Large intestine (tissue), 3 donors: ENCODE measurements at regions not wholly inside any gene's neighbourhood (a gene's known extent, or its start where the extent isn't known, plus 50 kb on each side); places are given as distances from the start of the nearest gene placed in this dataset.
"Not testable (repeated sequence)": the region's sequence is repeated elsewhere in the genome, so short reads cannot be mapped to it uniquely, and the experiment has no call there.

Source experiments
- DNase-seq, 2 donors: peaks; one replicate each; pipeline versions ENCODE4 v3.0.0 to v3.0.0-alpha.2; 2013
- H3K27ac ChIP-seq: one replicate; pipeline ENCODE4 v1.5.1; 2013; ENCODE audit warnings: low read length
- H3K27me3 ChIP-seq: 2 replicates; pipeline ENCODE4 v1.6.1; 2013; ENCODE audit warnings: low read length; ENCODE audit not compliant: control insufficient read depth, insufficient read depth
- H3K36me3 ChIP-seq: 2 replicates; pipeline ENCODE4 v1.6.1; 2013; ENCODE audit warnings: low read length; ENCODE audit not compliant: control insufficient read depth, insufficient read depth
- H3K4me1 ChIP-seq: one replicate; pipeline ENCODE4 v1.6.1; 2013; ENCODE audit warnings: low read length; ENCODE audit not compliant: control insufficient read depth, insufficient read depth
- H3K4me3 ChIP-seq: one replicate; pipeline ENCODE4 v1.5.1; 2013; ENCODE audit warnings: low read length
- H3K9me3 ChIP-seq: one replicate; pipeline ENCODE4 v1.6.1; 2013; ENCODE audit warnings: mild to moderate bottlenecking, low read depth, low read length, moderate library complexity; ENCODE audit not compliant: control insufficient read depth
- WGBS: methylation state at CpG from one replicate; pipeline ENCODE4 v1.1.5; 2013; ENCODE audit warnings: low lambda C conversion rate; ENCODE audit not compliant: insufficient coverage; 5-methylcytosine and 5-hydroxymethylcytosine counted together

DNA sequence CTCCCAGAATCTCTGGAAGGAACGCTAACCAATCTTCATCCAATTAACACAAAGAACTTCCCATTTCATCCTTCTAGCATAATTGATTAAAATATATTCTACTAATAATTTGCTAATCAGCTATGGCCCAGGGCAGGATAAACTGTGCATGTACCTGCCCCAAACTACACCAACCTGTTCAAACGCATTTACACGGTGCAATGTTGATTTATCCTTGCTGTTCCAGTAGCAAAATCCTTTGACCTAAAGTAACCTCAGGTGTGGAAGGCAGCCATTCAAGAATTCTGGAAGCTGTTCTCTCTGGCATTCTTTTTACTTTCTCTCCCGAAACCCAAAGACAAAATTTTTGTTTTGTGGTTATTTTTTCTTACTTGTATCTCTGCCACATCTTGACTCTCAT lies 309.4 kb downstream of the ZNF674 start:
- Histone ChIP-seq H3K4me1 (no peaks in the 10 kb centered on the region), H3K9me3 (no peaks in the 10 kb centered on the region), H3K4me3 (no peak overlapping the region), H3K27me3 (no peaks in the 10 kb centered on the region), H3K27ac (no peak overlapping the region), H3K36me3 (no peaks in the 10 kb centered on the region)
- DNase-seq: no peak
- no CpG with 5 or more reads among the region's 4 CpGs for WGBS

DNA sequence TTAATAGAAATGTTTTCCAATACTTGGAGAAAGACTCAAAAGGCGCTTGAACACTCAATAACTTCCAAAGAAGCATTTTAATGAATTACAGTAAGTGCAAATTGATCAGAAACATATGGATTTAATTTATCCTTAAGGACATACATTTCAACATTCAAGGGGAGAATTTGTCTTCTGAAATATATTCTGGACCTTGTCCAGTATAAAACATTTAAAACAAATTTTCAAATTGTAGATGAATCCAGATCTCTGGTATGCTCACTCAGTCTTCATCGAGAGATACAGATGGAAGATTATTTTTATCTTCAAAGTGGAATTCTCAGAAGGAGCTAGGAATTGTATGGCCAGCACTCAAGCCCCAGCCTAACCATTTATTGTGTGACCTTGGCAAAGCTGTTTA lies 310.4 kb downstream of the ZNF674 start:
- Histone ChIP-seq H3K4me3 (no peak overlapping the region), H3K9me3 (no peaks in the 10 kb centered on the region), H3K27ac (no peak overlapping the region), H3K36me3 (no peaks in the 10 kb centered on the region), H3K4me1 (no peaks in the 10 kb centered on the region), H3K27me3 (no peaks in the 10 kb centered on the region)
- no peak for DNase-seq
- no CpG with 5 or more reads among the region's 2 CpGs for WGBS

DNA sequence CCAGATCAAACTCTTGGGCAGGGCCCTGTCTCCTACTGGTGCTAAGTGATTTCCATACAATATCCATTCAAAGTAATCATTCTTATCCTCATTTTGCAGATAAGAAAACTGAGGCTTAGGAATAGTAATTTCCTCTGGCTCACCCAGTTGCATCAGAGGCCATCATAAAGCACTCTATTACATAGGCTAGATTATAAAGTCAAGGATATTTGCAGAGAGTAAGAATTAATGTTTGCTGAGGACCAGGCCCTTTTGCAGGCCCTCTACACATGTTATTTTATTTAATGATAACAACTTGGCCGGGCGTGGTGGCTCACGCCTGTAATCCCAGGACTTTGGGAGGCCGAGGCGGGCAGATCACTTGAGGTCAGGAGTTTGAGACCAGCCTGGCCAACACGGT lies 316.8 kb downstream of the ZNF674 start:
- Histone ChIP-seq H3K27ac (no peak overlapping the region), H3K9me3 (no peaks in the 10 kb centered on the region), H3K4me3 (no peak overlapping the region), H3K4me1 (no peaks in the 10 kb centered on the region), H3K36me3 (no peaks in the 10 kb centered on the region), H3K27me3 (no peaks in the 10 kb centered on the region)
- no peak for DNase-seq
- no CpG with 5 or more reads among the region's 6 CpGs for WGBS

DNA sequence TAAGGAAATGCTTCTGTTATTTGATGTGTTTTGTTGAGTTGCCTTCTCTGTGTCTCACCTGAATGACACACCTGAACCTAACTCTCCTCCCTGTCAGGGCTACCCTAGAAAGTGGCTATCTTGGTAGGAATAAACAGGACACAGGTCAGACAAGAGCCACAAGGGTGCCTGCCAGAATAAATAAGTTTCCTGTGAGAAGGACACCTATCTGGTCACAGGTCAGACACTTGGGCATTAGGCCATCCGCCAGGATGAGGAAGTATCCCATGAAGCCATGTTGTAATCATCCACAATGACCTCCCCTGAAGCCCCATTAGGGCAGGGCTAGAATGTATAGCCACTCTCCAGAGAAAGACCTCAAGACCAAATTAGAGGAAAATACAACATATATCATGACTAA lies 318.8 kb downstream of the ZNF674 start:
- Histone ChIP-seq H3K36me3 (no peaks in the 10 kb centered on the region), H3K27ac (no peak overlapping the region), H3K4me3 (no peak overlapping the region), H3K27me3 (no peaks in the 10 kb centered on the region), H3K9me3 (no peaks in the 10 kb centered on the region), H3K4me1 (no peaks in the 10 kb centered on the region)
- WGBS: no CpG with 5 or more reads among the region's 1 CpG
- no peak for DNase-seq

DNA sequence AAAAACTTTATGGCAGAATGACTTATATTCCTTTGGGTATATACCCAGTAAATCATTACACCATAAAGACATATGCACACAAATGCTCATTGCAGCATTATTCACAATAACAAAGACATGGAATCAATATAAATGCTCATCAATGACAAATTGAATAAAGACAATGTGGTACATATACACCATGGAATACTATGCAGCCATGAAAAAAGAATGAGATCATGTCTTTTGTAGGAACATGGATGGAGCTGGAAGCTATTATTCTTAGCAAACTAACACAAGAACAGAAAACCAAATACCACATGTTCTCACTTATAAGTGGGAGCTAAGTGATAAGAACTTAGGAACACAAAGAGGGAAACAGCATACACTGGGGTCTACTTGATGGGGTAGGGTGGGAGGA lies 321.7 kb downstream of the ZNF674 start:
- not testable (repeated sequence) for H3K27ac ChIP-seq, DNase-seq, H3K36me3 ChIP-seq, H3K27me3 ChIP-seq, H3K4me1 ChIP-seq, H3K4me3 ChIP-seq, H3K9me3 ChIP-seq

DNA sequence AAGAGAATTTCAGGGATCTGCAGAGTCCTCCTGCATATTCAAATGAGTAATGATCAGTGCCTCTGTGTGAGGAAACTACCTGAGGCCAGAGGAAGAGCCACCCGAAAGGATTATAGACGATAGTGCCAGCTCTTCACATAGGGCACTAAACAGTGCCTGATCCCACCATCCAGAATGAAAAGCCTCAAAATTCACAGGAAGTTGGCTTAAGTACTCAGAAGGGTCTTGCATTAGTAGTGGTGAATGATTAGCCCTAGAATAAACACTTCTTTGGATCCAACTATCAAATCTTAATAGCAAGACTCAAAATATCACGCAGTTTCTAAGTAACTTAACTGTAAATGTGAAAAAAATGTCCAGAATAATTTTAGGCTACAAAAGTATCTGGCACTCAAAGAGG lies 324.4 kb downstream of the ZNF674 start:
- no peak overlapping the region for H3K27ac ChIP-seq
- H3K27me3 ChIP-seq: no peaks in the 10 kb centered on the region
- DNase-seq: no peak
- no peaks in the 10 kb centered on the region for H3K4me1 ChIP-seq
- H3K4me3 ChIP-seq: no peak overlapping the region
- no peaks in the 10 kb centered on the region for H3K9me3 ChIP-seq
- no CpG with 5 or more reads among the region's 3 CpGs for WGBS
- H3K36me3 ChIP-seq: no peaks in the 10 kb centered on the region

DNA sequence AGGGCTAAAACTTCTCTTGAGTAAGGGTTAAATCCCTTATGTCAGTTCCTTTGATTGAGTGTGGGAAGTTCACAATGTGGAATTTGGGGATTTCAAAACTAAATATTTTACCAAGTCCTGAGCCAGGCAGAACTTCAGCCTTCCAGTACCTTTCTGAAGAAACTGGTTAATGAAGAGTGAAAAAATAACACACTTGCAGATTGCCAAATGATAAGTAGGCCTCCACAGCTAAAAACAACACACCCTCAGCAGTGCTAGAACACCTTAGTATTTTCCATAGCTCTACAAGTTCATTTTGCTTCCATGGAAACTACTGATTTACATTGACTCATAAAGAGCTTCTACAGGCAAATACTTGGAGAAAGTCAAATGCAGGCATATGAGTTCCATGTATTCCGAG lies 326.8 kb downstream of the ZNF674 start:
- WGBS: no CpG with 5 or more reads among the region's 1 CpG

DNA sequence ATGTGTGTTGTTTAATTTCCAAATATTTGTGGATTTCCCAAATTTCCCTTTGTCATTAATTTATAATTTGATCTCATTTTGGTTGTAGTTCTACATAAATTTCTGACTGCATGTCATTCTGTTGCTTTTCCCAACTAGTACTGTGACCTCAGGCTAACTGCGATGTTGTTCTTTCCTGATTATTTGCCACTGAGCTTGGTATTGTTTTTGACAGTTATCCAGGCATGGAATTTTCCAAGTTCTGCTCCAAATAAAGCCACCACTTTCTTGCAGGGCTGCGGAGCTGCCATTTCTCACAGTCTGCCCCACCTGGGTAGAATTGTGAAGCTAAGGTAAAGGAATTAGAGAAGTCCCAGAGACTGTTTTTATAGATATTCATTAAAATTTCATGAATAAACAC lies 328.8 kb downstream of the ZNF674 start:
- H3K4me3 ChIP-seq: no peak overlapping the region
- H3K27me3 ChIP-seq: no peaks in the 10 kb centered on the region
- no peaks in the 10 kb centered on the region for H3K36me3 ChIP-seq
- no peaks in the 10 kb centered on the region for H3K4me1 ChIP-seq
- DNase-seq: no peak
- no peaks in the 10 kb centered on the region for H3K9me3 ChIP-seq
- no CpG with 5 or more reads among the region's 2 CpGs for WGBS
- H3K27ac ChIP-seq: no peak overlapping the region

More for the DNA sequence above, 326.8 kb downstream of the ZNF674 start:
- Histone ChIP-seq H3K27me3 (no peaks in the 10 kb centered on the region), H3K4me1 (no peaks in the 10 kb centered on the region), H3K9me3 (no peaks in the 10 kb centered on the region), H3K4me3 (no peak overlapping the region), H3K27ac (no peak overlapping the region), H3K36me3 (no peaks in the 10 kb centered on the region)
- no peak for DNase-seq

DNA sequence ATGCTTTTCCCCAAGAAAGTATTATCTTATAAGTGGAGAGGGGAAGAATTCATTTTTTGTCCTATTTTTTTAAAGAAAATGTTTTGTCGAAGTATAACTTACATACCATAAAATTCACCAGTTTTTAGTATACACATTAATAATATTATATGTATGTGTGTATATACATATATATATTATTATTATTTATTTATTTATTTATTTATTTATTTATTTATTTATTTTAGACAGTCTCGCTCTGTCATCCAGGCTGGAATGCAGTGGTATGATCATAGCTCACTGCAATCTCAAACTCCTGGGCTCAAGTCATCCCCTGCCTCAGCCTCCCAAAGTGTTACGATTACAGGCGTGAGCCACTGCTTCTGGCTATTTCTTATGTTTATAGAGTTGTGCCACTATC lies 334.1 kb downstream of the ZNF674 start:
- Histone ChIP-seq H3K4me1 (no peaks in the 10 kb centered on the region), H3K27ac (no peak overlapping the region), H3K9me3 (no peaks in the 10 kb centered on the region), H3K36me3 (no peaks in the 10 kb centered on the region), H3K27me3 (no peaks in the 10 kb centered on the region), H3K4me3 (no peak overlapping the region)
- DNase-seq: no peak
- no CpG with 5 or more reads among the region's 4 CpGs for WGBS

DNA sequence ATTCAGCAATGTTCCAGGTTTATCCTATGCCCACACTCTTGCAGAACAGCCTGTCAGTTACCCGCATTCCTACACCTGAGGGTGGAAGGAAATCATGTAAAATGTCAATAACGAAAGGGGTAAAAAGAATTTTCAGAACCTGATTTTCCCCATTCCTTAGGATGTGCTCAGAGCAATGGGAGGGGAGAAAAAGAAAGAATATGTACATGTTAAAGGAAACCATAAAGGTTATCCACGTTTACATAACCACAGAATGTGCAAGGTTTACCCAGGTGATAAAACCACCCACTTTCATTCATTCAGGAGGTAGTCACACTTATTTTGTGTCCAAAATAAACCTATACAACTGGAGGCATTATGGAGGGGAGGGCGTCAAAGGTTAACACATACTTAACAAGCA lies 335.5 kb downstream of the ZNF674 start:
- no peak overlapping the region for H3K27ac ChIP-seq
- no peaks in the 10 kb centered on the region for H3K27me3 ChIP-seq
- no peaks in the 10 kb centered on the region for H3K9me3 ChIP-seq
- H3K36me3 ChIP-seq: no peaks in the 10 kb centered on the region
- peak in 1 of 2 donors; percentile 5 for DNase-seq
- no CpG with 5 or more reads among the region's 4 CpGs for WGBS
- H3K4me3 ChIP-seq: no peak overlapping the region
- H3K4me1 ChIP-seq: no peaks in the 10 kb centered on the region

DNA sequence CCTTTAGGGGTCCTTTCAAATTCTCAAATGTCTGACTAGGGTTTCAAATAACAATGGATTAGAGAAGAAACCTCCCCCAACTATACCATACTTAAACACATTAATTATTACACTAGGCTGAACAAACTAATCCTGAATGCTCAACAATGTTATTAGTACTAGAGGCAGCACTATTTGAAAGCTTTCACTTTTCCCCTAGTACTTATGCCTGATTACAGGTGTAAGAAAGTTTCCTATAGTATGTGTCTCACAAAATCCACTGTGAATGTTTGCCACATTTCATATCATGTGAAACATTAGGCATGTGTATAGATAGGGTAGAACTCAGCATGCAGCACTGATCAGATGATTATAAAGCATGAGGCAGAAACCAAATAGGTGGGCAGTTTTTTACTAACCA lies 336.2 kb downstream of the ZNF674 start:
- no peak overlapping the region for H3K27ac ChIP-seq
- no peaks in the 10 kb centered on the region for H3K36me3 ChIP-seq
- no peak overlapping the region for H3K4me3 ChIP-seq
- H3K9me3 ChIP-seq: no peaks in the 10 kb centered on the region
- H3K4me1 ChIP-seq: no peaks in the 10 kb centered on the region
- no peaks in the 10 kb centered on the region for H3K27me3 ChIP-seq
- DNase-seq: peak in 1 of 2 donors; percentile 11
